ENCODE measurements at regions not wholly inside any gene's neighbourhood (a gene's known extent, or its start where the extent isn't known, plus 50 kb on each side); places are given as distances from the start of the nearest gene placed in this dataset.
"Not testable (repeated sequence)": the region's sequence is repeated elsewhere in the genome, so short reads cannot be mapped to it uniquely, and the experiment has no call there.

GRCh38 chr16:33980736-33981135 lies 521.3 kb downstream of the TP53TG3F start:
- H3K4me1 ChIP-seq (ENCODE audit: insufficient read depth, low read length, poor library complexity, severe bottlenecking); CTCF ChIA-PET; H3K9me3 ChIP-seq (ENCODE audit: low read depth, low read length, poor library complexity, severe bottlenecking); H3K27me3 ChIP-seq (replicated peaks; ENCODE audit: insufficient read depth, low read depth, low read length, poor library complexity); POLR2A ChIA-PET (ENCODE audit: low non-redundant PET); H3K4me3 ChIP-seq (ENCODE audit: low read depth, low read length, poor library complexity, severe bottlenecking); DNase-seq (ENCODE audit: low spot score); H3K27ac ChIP-seq (ENCODE audit: low read depth, low read length, poor library complexity, severe bottlenecking); H3K36me3 ChIP-seq (ENCODE audit: insufficient read depth, low read length, poor library complexity, severe bottlenecking); BruUV-seq (replicated peaks); intact Hi-C loops (cut with micrococcal nuclease; ENCODE audit: unreplicated experiment): not testable (repeated sequence)

- H3K36me3 ChIP-seq (ENCODE audit: insufficient read depth, low read length, poor library complexity, severe bottlenecking); H3K4me1 ChIP-seq (ENCODE audit: insufficient read depth, low read length, poor library complexity, severe bottlenecking); H3K27me3 ChIP-seq (replicated peaks; ENCODE audit: insufficient read depth, low read depth, low read length, poor library complexity); intact Hi-C loops (cut with micrococcal nuclease; ENCODE audit: unreplicated experiment); H3K4me3 ChIP-seq (ENCODE audit: low read depth, low read length, poor library complexity, severe bottlenecking); BruUV-seq (replicated peaks); H3K27ac ChIP-seq (ENCODE audit: low read depth, low read length, poor library complexity, severe bottlenecking); CTCF ChIA-PET; POLR2A ChIA-PET (ENCODE audit: low non-redundant PET); DNase-seq (ENCODE audit: low spot score); H3K9me3 ChIP-seq (ENCODE audit: low read depth, low read length, poor library complexity, severe bottlenecking): not testable (repeated sequence)
Measured at GRCh38 chr16:33984428-33984827, 525.0 kb downstream of the TP53TG3F start.

- POLR2A ChIA-PET (ENCODE audit: low non-redundant PET); H3K4me1 ChIP-seq (ENCODE audit: insufficient read depth, low read length, poor library complexity, severe bottlenecking); H3K4me3 ChIP-seq (ENCODE audit: low read depth, low read length, poor library complexity, severe bottlenecking); CTCF ChIA-PET; H3K27me3 ChIP-seq (replicated peaks; ENCODE audit: insufficient read depth, low read depth, low read length, poor library complexity); DNase-seq (ENCODE audit: low spot score); H3K36me3 ChIP-seq (ENCODE audit: insufficient read depth, low read length, poor library complexity, severe bottlenecking); H3K27ac ChIP-seq (ENCODE audit: low read depth, low read length, poor library complexity, severe bottlenecking); intact Hi-C loops (cut with micrococcal nuclease; ENCODE audit: unreplicated experiment); BruUV-seq (replicated peaks); H3K9me3 ChIP-seq (ENCODE audit: low read depth, low read length, poor library complexity, severe bottlenecking): not testable (repeated sequence)
Measured at GRCh38 chr16:33986521-33986920, 527.1 kb downstream of the TP53TG3F start.

GRCh38 chr16:33987348-33987963 lies 528.0 kb downstream of the TP53TG3F start:
- DNase-seq (ENCODE audit: low spot score); H3K4me1 ChIP-seq (ENCODE audit: insufficient read depth, low read length, poor library complexity, severe bottlenecking); CTCF ChIA-PET; intact Hi-C loops (cut with micrococcal nuclease; ENCODE audit: unreplicated experiment); H3K27ac ChIP-seq (ENCODE audit: low read depth, low read length, poor library complexity, severe bottlenecking); BruUV-seq (replicated peaks); H3K36me3 ChIP-seq (ENCODE audit: insufficient read depth, low read length, poor library complexity, severe bottlenecking); H3K27me3 ChIP-seq (replicated peaks; ENCODE audit: insufficient read depth, low read depth, low read length, poor library complexity); POLR2A ChIA-PET (ENCODE audit: low non-redundant PET); H3K9me3 ChIP-seq (ENCODE audit: low read depth, low read length, poor library complexity, severe bottlenecking); H3K4me3 ChIP-seq (ENCODE audit: low read depth, low read length, poor library complexity, severe bottlenecking): not testable (repeated sequence)

- intact Hi-C loops (cut with micrococcal nuclease; ENCODE audit: unreplicated experiment); H3K9me3 ChIP-seq (ENCODE audit: low read depth, low read length, poor library complexity, severe bottlenecking); H3K27ac ChIP-seq (ENCODE audit: low read depth, low read length, poor library complexity, severe bottlenecking); BruUV-seq (replicated peaks); CTCF ChIA-PET; H3K4me1 ChIP-seq (ENCODE audit: insufficient read depth, low read length, poor library complexity, severe bottlenecking); H3K4me3 ChIP-seq (ENCODE audit: low read depth, low read length, poor library complexity, severe bottlenecking); H3K36me3 ChIP-seq (ENCODE audit: insufficient read depth, low read length, poor library complexity, severe bottlenecking); DNase-seq (ENCODE audit: low spot score); POLR2A ChIA-PET (ENCODE audit: low non-redundant PET); H3K27me3 ChIP-seq (replicated peaks; ENCODE audit: insufficient read depth, low read depth, low read length, poor library complexity): not testable (repeated sequence)
Measured at GRCh38 chr16:33988012-33988411, 528.6 kb downstream of the TP53TG3F start.

GRCh38 chr16:33990488-33990887 lies 531.1 kb downstream of the TP53TG3F start:
- DNase-seq (ENCODE audit: low spot score), result not testable (repeated sequence)

GRCh38 chr16:33992513-33993177 lies 533.2 kb downstream of the TP53TG3F start:
- H3K36me3 ChIP-seq (ENCODE audit: insufficient read depth, low read length, poor library complexity, severe bottlenecking); BruUV-seq (replicated peaks); DNase-seq (ENCODE audit: low spot score); POLR2A ChIA-PET (ENCODE audit: low non-redundant PET); H3K27me3 ChIP-seq (replicated peaks; ENCODE audit: insufficient read depth, low read depth, low read length, poor library complexity); H3K4me1 ChIP-seq (ENCODE audit: insufficient read depth, low read length, poor library complexity, severe bottlenecking); H3K4me3 ChIP-seq (ENCODE audit: low read depth, low read length, poor library complexity, severe bottlenecking); CTCF ChIA-PET; intact Hi-C loops (cut with micrococcal nuclease; ENCODE audit: unreplicated experiment); H3K27ac ChIP-seq (ENCODE audit: low read depth, low read length, poor library complexity, severe bottlenecking); H3K9me3 ChIP-seq (ENCODE audit: low read depth, low read length, poor library complexity, severe bottlenecking): not testable (repeated sequence)

More at GRCh38 chr16:33990488-33990887, 531.1 kb downstream of the TP53TG3F start:
- H3K27me3 ChIP-seq (replicated peaks; ENCODE audit: insufficient read depth, low read depth, low read length, poor library complexity); H3K9me3 ChIP-seq (ENCODE audit: low read depth, low read length, poor library complexity, severe bottlenecking); H3K4me1 ChIP-seq (ENCODE audit: insufficient read depth, low read length, poor library complexity, severe bottlenecking); CTCF ChIA-PET; POLR2A ChIA-PET (ENCODE audit: low non-redundant PET); H3K36me3 ChIP-seq (ENCODE audit: insufficient read depth, low read length, poor library complexity, severe bottlenecking); H3K27ac ChIP-seq (ENCODE audit: low read depth, low read length, poor library complexity, severe bottlenecking); H3K4me3 ChIP-seq (ENCODE audit: low read depth, low read length, poor library complexity, severe bottlenecking); BruUV-seq (replicated peaks); intact Hi-C loops (cut with micrococcal nuclease; ENCODE audit: unreplicated experiment): not testable (repeated sequence)

GRCh38 chr16:33994207-33994606 lies 534.8 kb downstream of the TP53TG3F start:
- H3K4me1 ChIP-seq (ENCODE audit: insufficient read depth, low read length, poor library complexity, severe bottlenecking); intact Hi-C loops (cut with micrococcal nuclease; ENCODE audit: unreplicated experiment); H3K27me3 ChIP-seq (replicated peaks; ENCODE audit: insufficient read depth, low read depth, low read length, poor library complexity); POLR2A ChIA-PET (ENCODE audit: low non-redundant PET); H3K9me3 ChIP-seq (ENCODE audit: low read depth, low read length, poor library complexity, severe bottlenecking); BruUV-seq (replicated peaks); H3K4me3 ChIP-seq (ENCODE audit: low read depth, low read length, poor library complexity, severe bottlenecking); DNase-seq (ENCODE audit: low spot score); H3K36me3 ChIP-seq (ENCODE audit: insufficient read depth, low read length, poor library complexity, severe bottlenecking); CTCF ChIA-PET; H3K27ac ChIP-seq (ENCODE audit: low read depth, low read length, poor library complexity, severe bottlenecking): not testable (repeated sequence)

Measured in A673 (cell line).